Activated CD4-positive, alpha-beta T cell treated with anti-CD3 and anti-CD28 coated beads, Interleukin-2, amount 50 U/mL, for 4 hours (primary cell): ENCODE measurements at regions not wholly inside any gene's neighbourhood (a gene's known extent, or its start where the extent isn't known, plus 50 kb on each side); places are given as distances from the start of the nearest gene placed in this dataset.

Source experiments
- DNase-seq, 2 experiments: peaks; one replicate each; pipeline ENCODE4 v3.0.0-alpha.2; 2020

GRCh38 chr5:4082966-4083564 lies 487.4 kb downstream of the IRX1 start:
- DNase-seq, result no peak

GRCh38 chr5:4083591-4084337 lies 488.1 kb downstream of the IRX1 start:
- DNase-seq, result no peak

- DNase-seq, result no peak
These were observed 490.4 kb downstream of the IRX1 start for GRCh38 chr5:4086081-4086480.

GRCh38 chr5:4087110-4087509 lies 491.5 kb downstream of the IRX1 start:
- no peak for DNase-seq

- no peak for DNase-seq
These were observed 493.5 kb downstream of the IRX1 start for GRCh38 chr5:4089087-4089486.

- DNase-seq, result no peak
These were observed 497.6 kb downstream of the IRX1 start for GRCh38 chr5:4093236-4093635.

GRCh38 chr5:4093970-4094369 lies 498.3 kb downstream of the IRX1 start:
- DNase-seq, result no peak

- DNase-seq, result no peak
These were observed 500.4 kb downstream of the IRX1 start for GRCh38 chr5:4095918-4096630.

GRCh38 chr5:4097199-4097598 lies 501.6 kb downstream of the IRX1 start:
- DNase-seq, result no peak

GRCh38 chr5:4098226-4098625 lies 502.6 kb downstream of the IRX1 start:
- no peak for DNase-seq

GRCh38 chr5:4099386-4099785 lies 503.8 kb downstream of the IRX1 start:
- DNase-seq, result no peak

GRCh38 chr5:4100739-4101138 lies 505.1 kb downstream of the IRX1 start:
- no peak for DNase-seq

GRCh38 chr5:4101189-4101588 lies 505.6 kb downstream of the IRX1 start:
- DNase-seq, result no peak

- DNase-seq, result no peak
These were observed 509.4 kb downstream of the IRX1 start for GRCh38 chr5:4104831-4105597.

GRCh38 chr5:4108690-4109089 lies 513.1 kb downstream of the IRX1 start:
- DNase-seq, result no peak

- DNase-seq, result no peak
These were observed 517.8 kb downstream of the IRX1 start for GRCh38 chr5:4113426-4113825.

- DNase-seq, result no peak
These were observed 518.3 kb downstream of the IRX1 start for GRCh38 chr5:4113905-4114304.

- DNase-seq, result no peak
These were observed 518.8 kb downstream of the IRX1 start for GRCh38 chr5:4114452-4114851.

GRCh38 chr5:4116834-4117233 lies 521.2 kb downstream of the IRX1 start:
- DNase-seq, result no peak

GRCh38 chr5:4124221-4124970 lies 528.8 kb downstream of the IRX1 start:
- DNase-seq, result no peak

- no peak for DNase-seq
These were observed 533.4 kb downstream of the IRX1 start for GRCh38 chr5:4128994-4129393.

GRCh38 chr5:4129523-4129922 lies 533.9 kb downstream of the IRX1 start:
- no peak for DNase-seq

GRCh38 chr5:4130819-4131218 lies 535.2 kb downstream of the IRX1 start:
- DNase-seq, result no peak
